Stimulated activated CD4-positive, alpha-beta T cell treated with anti-CD3 and anti-CD28 coated beads, Interleukin-1b, Interleukin-23, amount 100 ng/mL, for 4 hours (primary cell): ENCODE measurements at regions not wholly inside any gene's neighbourhood (a gene's known extent, or its start where the extent isn't known, plus 50 kb on each side); places are given as distances from the start of the nearest gene placed in this dataset.

Experiments
- DNase-seq, 2 donors: peaks; one replicate each; pipeline ENCODE4 v3.0.0-alpha.2; 2020; ENCODE audit warnings: low read depth in 2 of 2

DNA sequence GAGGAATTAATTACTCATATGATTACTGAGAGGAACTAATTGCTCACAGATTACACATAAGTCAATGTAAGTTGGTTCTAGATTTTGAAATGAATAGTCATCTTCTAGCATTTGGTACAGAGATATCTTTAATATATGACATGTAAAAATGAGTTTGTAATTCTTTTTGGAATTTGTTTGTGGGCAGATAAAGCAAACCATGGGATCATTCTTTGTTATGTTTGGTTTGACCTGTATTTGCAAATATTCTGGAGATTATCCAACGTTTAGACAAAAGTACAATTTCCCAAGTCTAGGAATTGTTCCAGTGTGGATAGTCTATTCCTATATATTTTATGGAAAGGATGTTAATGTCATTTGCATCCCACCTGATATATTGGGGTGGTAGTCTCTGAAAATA is 309.6 kb upstream of the EDNRB start:
- no peak for DNase-seq

- no peak for DNase-seq
Observed at GRCh38 chr13:78227709-78228108, 309.1 kb upstream of the EDNRB start.

GRCh38 chr13:78215458-78216108 is 297.0 kb upstream of the EDNRB start:
- DNase-seq = no peak

GRCh38 chr13:78201411-78201810 is 282.8 kb upstream of the EDNRB start:
- DNase-seq = no peak

DNA sequence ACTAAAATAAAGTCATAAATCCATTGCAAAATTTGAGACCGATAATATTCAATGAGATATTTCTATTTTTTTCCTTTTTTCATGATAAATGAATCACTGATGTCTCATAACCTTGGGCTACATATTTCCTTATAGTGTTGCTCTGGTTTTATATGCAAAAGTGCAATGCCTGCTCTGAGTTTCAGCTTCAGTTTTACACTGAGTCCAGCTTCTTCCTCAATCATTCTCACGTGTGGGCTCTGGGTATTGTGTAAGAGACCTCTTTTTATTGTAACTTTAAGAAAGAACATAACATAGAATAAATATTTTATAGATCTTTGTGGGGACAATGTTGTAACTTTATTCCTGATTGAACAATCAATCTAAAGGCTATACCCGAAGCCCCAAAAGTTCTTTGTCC is 280.2 kb upstream of the EDNRB start:
- no peak for DNase-seq

DNA sequence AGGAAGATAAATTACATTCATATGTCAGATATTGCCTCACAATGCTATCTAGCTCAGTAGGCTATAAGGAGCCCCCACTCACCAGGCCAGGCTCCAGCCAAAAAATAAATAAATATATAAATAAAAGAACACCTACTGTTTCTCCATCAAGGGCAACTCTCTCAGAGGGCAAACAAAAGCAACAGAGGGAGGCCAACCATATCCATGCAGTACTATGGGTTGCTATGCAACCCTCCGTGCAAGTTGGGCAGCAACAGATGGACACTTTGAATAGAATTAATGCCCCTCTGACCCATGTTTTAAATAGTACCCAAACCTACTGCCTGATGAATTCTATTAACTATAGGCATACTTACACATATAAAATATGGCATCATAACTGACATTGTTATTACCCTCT is 279.8 kb upstream of the EDNRB start:
- DNase-seq = no peak

DNA sequence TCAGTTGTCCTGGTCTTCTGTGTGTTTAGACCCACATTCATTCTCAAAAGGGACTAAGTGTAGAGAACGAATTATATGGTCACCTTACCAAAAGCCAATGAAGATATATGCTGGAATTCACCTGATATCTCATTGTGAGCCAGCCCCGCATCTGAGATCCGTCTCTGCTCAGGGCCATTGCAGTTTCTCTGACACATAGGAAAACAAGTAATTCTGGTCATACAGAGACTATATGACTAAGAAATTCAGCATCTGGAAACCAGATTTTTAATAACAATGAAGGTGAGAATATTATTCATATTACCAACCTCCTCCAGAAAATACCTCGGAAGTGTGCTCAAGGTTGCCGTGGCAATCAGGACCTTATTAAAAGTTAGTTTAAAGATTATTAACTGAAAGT is 278.6 kb upstream of the EDNRB start:
- DNase-seq = no peak

DNA sequence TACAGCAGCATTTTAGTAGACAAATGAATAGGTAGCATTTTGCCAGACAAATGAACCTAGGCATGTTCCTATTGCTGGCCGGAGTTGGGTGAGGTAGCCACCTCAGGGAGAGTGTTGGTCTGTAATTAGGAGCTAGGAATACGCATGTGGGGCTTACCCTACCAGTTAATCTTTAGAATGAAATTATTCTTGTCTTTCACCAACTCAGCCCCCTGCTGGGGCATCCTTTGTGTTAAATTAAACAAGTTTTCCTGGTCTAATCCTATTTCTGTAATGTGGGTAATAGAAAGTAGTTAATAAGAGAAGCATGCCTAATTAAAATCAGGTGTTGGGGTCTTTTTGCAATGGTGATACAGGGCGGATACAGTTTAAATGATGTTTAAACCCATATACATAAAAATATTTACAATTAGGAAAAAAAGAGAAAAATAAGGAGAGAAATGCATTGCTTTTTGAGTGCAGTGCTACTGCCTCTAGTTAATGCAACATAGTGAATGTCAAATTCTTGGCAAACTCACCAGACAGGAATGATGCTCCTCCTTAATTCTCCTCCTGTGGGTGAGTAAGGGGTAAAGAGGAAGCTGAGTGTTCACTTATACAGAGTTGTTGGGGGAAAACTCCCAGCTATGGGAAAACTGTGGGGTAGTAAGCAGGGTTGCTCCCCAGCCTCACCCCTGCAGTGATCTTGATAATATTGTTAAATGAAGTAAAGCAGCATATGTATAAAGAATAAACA is 276.4 kb upstream of the EDNRB start:
- DNase-seq = no peak

- DNase-seq = no peak
Observed at GRCh38 chr13:78193846-78194245, 275.2 kb upstream of the EDNRB start.

DNA sequence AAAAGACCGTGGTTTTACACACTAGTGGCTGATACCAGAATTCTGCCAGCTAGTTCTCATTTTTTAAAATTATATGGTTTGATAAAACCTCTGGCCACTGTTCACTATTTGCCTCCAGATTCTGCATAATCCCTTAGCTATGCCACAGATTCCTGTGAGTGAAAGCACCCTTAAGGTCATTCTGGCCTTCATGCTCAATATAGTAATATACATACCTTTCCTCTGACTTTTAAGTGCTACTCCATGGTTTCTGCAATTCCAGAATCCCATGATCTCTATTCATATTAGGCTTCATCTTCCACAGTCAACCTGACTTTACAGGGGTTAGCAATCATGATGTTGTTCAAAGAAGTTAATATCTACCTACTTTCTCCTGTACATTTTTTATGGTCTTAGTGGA is 274.1 kb upstream of the EDNRB start:
- DNase-seq = no peak

GRCh38 chr13:78190296-78190695 is 271.7 kb upstream of the EDNRB start:
- DNase-seq = no peak

DNA sequence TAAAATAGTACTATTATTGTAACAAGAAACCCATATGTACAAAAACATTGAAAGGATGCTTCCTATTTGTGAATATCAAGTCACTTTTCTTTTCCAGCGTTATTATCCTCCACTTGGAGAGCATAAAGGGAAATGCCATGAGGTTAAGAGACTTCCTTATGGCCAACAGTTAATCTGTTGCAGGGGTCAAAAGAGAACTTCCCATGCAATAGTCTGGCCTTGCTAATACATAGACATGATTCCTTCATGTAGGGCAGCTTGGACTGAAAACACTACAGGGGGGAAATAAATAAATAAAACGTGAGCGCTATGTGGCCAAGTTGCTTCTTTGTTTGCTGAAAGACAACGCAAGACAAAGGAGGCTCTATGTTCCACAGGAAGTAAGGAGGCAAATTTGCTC is 269.1 kb upstream of the EDNRB start:
- DNase-seq = no peak

- DNase-seq = no peak
Observed at GRCh38 chr13:78185700-78186099, 267.1 kb upstream of the EDNRB start.

- no peak for DNase-seq
Observed at GRCh38 chr13:78183732-78184131, 265.1 kb upstream of the EDNRB start.

DNA sequence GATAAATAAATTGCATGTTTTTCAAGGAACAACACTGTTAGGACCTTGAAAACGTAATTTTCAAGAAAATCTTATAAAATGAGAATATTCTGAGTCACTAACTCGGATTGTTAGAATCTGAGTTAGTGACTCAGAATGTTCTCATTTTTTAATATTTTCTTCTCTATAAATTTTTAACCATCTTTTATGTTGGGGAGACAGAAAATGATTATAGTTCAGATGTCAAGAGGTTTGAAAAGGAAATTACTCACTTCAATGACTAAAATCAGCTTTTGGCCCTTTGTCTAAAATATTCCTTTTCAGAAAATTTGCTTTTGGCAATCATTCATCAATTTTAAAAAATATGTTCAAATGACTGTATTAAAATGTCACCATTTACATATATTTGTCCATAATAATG is 264.2 kb upstream of the EDNRB start:
- no peak for DNase-seq

DNA sequence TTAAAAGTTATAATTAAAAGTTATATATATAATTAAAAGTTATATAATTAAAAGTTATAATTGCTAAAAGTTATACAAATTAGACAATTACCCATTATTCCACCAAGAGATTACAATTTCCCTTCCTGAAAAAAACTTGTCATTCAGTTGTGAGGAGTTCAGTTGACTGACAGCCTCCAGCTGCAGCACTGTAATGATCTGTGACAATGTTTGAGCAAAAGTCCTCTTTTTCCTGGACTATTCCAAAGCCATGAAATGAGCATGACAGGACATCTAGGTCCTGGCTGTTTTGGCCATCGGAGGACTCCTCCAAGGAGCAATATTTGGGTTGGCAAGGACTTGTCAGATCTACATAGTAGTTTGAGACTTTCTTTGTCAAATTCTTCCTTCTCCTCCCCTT is 258.7 kb upstream of the EDNRB start:
- no peak for DNase-seq

DNA sequence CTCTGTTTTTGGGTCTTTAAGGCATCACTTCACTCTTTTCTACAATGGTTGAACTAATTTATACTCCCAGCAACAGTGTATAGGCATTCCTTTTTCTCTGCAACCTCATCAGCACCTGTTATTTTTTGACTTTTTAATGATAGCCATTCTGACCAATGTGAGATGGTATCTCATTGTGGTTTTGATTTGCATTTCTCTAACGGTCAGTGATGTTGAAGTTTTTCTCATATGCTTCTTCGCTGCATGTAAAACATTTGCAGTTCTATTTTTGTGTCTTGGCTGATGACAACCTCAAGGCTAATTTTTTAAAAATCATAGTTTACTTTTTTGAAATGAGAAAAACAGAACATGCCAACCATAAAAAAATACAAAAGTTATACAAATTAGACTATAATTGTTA is 258.2 kb upstream of the EDNRB start:
- no peak for DNase-seq

DNA sequence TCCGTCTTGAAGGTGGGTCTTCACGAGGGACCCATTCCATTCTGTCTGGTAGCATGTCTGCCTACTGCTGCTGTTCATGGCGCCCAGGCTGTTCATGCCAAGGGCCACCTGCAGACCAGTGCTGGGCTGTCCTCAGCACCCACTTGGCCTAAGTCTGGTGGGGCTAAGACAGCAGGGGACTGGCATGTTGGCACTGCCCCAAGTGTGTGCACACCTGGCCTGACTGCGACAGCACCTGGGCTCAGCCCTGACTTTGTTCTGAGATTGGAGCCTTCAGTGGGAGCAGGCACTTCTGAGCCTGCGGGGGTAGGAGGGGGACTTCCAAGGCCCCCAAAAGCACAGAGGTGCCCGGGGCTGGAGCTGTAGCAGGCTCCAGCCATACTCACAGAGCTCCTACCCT is 250.8 kb upstream of the EDNRB start:
- no peak for DNase-seq

GRCh38 chr13:78168981-78169380 is 250.3 kb upstream of the EDNRB start:
- no peak for DNase-seq

- DNase-seq = no peak
Observed at GRCh38 chr13:78161266-78161665, 242.6 kb upstream of the EDNRB start.

- no peak for DNase-seq
Observed at GRCh38 chr13:78160793-78161192, 242.2 kb upstream of the EDNRB start.

- DNase-seq = no peak
Observed at GRCh38 chr13:78152415-78152814, 233.8 kb upstream of the EDNRB start.

- DNase-seq = no peak
Observed at GRCh38 chr13:78147905-78148304, 229.3 kb upstream of the EDNRB start.

- no peak for DNase-seq
Observed at GRCh38 chr13:78145276-78145675, 226.6 kb upstream of the EDNRB start.
